ENCODE measurements at regions not wholly inside any gene's neighbourhood (a gene's known extent, or its start where the extent isn't known, plus 50 kb on each side); places are given as distances from the start of the nearest gene placed in this dataset.

DNA sequence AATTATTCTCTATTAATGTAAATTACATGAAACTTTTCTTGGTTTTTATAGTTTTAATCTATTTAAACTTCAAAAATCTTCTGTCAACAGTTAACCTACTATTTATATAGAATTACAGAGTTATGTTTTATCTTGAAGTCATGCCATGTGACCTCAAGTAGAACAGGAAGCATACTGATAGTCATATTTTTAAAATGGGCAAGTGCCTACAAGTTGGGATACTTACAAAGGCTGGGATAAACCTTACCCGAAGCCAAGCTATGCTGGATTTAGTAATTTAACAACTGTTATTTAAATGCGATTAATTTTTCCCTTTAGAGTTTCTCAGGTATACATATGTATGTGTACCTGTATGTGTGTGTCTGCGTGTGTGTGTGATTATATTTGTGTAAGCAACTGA, 266.9 kb downstream of the RASSF9 start:
- no peak for ATAC-seq
- no peak for FAIRE-seq
- Histone ChIP-seq H2AFZ (ENCODE audit: low read length) (no peak overlapping the region), H3K36me3 (replicated peaks in 1 of 2; ENCODE audit: control insufficient read depth in 1 of 2, insufficient read depth in 2 of 2, low read length in 2 of 2) (no peaks in the 10 kb centered on the region), H3K9me3 (ENCODE audit: low read length) (no peaks in the 10 kb centered on the region), H3K4me2 (ENCODE audit: low read depth, low read length) (no peak overlapping the region), H3K4me3 (replicated peaks in 1 of 3; ENCODE audit: insufficient read depth in 1 of 3, low read depth in 2 of 3, low read length in 3 of 3) (no peak overlapping the region), H3K4me1 (ENCODE audit: insufficient read depth, low read length) (peaks cover 8% of the 10 kb centered on the region), H3K79me2 (ENCODE audit: insufficient read depth, low read length) (no peaks in the 10 kb centered on the region), H3K27me3 (ENCODE audit: control insufficient read depth in 1 of 2, insufficient read depth in 2 of 2, low read length in 2 of 2) (no peaks in the 10 kb centered on the region), H4K20me1 (ENCODE audit: insufficient read depth, low read length) (no peaks in the 10 kb centered on the region), H3K27ac (ENCODE audit: extremely low read length, insufficient read depth, low read length) (no peak overlapping the region), H3K9ac (ENCODE audit: insufficient read depth, low read depth, low read length) (no peak overlapping the region)
- WGBS (ENCODE audit: low lambda C conversion rate): 14% methylated on average over 3 of the region's 3 CpGs
- no TSS peak for BruUV-seq (replicated peaks)
- intact Hi-C loops (cut with micrococcal nuclease; ENCODE audit: unreplicated experiment) (no loop called here), in situ Hi-C loops (cut with HindIII; ENCODE audit: extremely low pct_ligation_motif_present, low pct_unique_long_range_greater_than_20kb) (no loop called here)
- ChIA-PET CTCF (ENCODE audit: low intra/inter-chr PET ratio, low total read pairs) (no interaction called here), POLR2A (no interaction called here)
- TF ChIP-seq RFX1 (IDR thresholded peaks at IDR 0.05): no peak
- TF ChIP-seq GFI1 (CRISPR knock-in tag; IDR thresholded peaks at IDR 0.05; ENCODE audit: borderline replicate concordance): no peak
- TF ChIP-seq, protein P1, sequence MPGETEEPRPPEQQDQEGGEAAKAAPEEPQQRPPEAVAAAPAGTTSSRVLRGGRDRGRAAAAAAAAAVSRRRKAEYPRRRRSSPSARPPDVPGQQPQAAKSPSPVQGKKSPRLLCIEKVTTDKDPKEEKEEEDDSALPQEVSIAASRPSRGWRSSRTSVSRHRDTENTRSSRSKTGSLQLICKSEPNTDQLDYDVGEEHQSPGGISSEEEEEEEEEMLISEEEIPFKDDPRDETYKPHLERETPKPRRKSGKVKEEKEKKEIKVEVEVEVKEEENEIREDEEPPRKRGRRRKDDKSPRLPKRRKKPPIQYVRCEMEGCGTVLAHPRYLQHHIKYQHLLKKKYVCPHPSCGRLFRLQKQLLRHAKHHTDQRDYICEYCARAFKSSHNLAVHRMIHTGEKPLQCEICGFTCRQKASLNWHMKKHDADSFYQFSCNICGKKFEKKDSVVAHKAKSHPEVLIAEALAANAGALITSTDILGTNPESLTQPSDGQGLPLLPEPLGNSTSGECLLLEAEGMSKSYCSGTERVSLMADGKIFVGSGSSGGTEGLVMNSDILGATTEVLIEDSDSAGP (CRISPR knock-in tag; IDR thresholded peaks at IDR 0.05; ENCODE audit: borderline replicate concordance): no peak
- TF ChIP-seq NAIF1 (CRISPR knock-in tag; IDR thresholded peaks at IDR 0.05; ENCODE audit: borderline replicate concordance): no peak
- TF ChIP-seq, protein P2, sequence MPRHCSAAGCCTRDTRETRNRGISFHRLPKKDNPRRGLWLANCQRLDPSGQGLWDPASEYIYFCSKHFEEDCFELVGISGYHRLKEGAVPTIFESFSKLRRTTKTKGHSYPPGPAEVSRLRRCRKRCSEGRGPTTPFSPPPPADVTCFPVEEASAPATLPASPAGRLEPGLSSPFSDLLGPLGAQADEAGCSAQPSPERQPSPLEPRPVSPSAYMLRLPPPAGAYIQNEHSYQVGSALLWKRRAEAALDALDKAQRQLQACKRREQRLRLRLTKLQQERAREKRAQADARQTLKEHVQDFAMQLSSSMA (CRISPR knock-in tag; IDR thresholded peaks at IDR 0.05): no peak
- no peak for TF ChIP-seq AGO1 (IDR thresholded peaks at IDR 0.05; ENCODE audit: low read depth, low read length, poor library complexity, severe bottlenecking)
- TF ChIP-seq, protein P3, sequence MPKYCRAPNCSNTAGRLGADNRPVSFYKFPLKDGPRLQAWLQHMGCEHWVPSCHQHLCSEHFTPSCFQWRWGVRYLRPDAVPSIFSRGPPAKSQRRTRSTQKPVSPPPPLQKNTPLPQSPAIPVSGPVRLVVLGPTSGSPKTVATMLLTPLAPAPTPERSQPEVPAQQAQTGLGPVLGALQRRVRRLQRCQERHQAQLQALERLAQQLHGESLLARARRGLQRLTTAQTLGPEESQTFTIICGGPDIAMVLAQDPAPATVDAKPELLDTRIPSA (CRISPR knock-in tag; IDR thresholded peaks at IDR 0.05; ENCODE audit: borderline replicate concordance): no peak
- TF ChIP-seq, protein P4, sequence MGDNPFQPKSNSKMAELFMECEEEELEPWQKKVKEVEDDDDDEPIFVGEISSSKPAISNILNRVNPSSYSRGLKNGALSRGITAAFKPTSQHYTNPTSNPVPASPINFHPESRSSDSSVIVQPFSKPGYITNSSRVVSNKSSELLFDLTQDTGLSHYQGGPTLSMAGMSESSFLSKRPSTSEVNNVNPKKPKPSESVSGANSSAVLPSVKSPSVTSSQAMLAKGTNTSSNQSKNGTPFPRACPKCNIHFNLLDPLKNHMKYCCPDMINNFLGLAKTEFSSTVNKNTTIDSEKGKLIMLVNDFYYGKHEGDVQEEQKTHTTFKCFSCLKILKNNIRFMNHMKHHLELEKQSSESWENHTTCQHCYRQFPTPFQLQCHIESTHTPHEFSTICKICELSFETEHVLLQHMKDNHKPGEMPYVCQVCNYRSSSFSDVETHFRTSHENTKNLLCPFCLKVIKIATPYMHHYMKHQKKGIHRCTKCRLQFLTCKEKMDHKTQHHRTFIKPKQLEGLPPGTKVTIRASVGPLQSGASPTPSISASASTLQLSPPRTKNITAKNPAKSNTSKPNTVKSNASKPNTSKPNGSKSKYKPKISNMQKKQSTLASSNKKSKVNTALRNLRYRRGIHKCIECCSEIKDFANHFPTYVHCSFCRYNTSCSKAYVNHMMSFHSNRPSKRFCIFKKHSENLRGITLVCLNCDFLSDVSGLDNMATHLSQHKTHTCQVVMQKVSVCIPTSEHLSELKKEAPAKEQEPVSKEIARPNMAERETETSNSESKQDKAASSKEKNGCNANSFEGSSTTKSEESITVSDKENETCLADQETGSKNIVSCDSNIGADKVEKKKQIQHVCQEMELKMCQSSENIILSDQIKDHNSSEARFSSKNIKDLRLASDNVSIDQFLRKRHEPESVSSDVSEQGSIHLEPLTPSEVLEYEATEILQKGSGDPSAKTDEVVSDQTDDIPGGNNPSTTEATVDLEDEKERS (CRISPR knock-in tag; IDR thresholded peaks at IDR 0.05): no peak
- TF ChIP-seq ZNF17 (CRISPR knock-in tag; IDR thresholded peaks at IDR 0.05): no peak
- TF ChIP-seq ZNF501 (CRISPR knock-in tag; IDR thresholded peaks at IDR 0.05): no peak
- TF ChIP-seq, protein P5, sequence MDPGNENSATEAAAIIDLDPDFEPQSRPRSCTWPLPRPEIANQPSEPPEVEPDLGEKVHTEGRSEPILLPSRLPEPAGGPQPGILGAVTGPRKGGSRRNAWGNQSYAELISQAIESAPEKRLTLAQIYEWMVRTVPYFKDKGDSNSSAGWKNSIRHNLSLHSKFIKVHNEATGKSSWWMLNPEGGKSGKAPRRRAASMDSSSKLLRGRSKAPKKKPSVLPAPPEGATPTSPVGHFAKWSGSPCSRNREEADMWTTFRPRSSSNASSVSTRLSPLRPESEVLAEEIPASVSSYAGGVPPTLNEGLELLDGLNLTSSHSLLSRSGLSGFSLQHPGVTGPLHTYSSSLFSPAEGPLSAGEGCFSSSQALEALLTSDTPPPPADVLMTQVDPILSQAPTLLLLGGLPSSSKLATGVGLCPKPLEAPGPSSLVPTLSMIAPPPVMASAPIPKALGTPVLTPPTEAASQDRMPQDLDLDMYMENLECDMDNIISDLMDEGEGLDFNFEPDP (CRISPR knock-in tag; conservative IDR thresholded peaks at IDR 0.05): no peak
- DNase-seq (ENCODE audit: low spot score): no peak

All from HepG2 (cell line).